GM19351 (cell line): ENCODE measurements at regions not wholly inside any gene's neighbourhood (a gene's known extent, or its start where the extent isn't known, plus 50 kb on each side); places are given as distances from the start of the nearest gene placed in this dataset.

Source experiments
- ATAC-seq: cut with Tn5 transposase; IDR thresholded peaks from one replicate; pipeline ENCODE4 v1.9.1; 2021; ENCODE audit warnings: mild to moderate bottlenecking, moderate library complexity; ENCODE audit not compliant: unreplicated experiment

GRCh38 chr20:7038029-7038428 lies 270.5 kb downstream of the BMP2 start:
- no peak for ATAC-seq

- ATAC-seq: no peak
Observed at GRCh38 chr20:7057611-7058010, 290.1 kb downstream of the BMP2 start.

GRCh38 chr20:7078804-7079203 lies 311.3 kb downstream of the BMP2 start:
- no peak for ATAC-seq

GRCh38 chr20:7080472-7080871 lies 313.0 kb downstream of the BMP2 start:
- ATAC-seq: no peak

GRCh38 chr20:7085467-7085866 lies 318.0 kb downstream of the BMP2 start:
- ATAC-seq: no peak

DNA sequence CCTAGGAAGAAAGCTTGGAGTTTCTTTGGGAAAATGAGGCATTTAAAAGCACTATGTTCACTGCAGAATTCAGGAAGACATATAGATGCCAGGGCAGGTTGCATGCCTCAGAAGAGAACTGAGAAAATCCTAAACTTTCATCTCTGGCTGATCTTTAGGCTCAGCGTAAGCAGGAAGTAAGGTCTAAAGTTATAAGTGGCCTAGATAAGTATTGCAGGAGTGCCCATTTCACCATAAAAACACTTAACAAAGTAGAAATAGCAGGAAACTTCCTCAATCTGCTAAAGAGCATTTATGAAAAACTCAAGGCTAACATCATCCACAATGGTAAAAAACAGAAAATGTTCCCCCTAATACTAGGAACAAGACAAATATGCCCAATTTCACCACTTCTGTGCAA lies 320.3 kb downstream of the BMP2 start:
- no peak for ATAC-seq

DNA sequence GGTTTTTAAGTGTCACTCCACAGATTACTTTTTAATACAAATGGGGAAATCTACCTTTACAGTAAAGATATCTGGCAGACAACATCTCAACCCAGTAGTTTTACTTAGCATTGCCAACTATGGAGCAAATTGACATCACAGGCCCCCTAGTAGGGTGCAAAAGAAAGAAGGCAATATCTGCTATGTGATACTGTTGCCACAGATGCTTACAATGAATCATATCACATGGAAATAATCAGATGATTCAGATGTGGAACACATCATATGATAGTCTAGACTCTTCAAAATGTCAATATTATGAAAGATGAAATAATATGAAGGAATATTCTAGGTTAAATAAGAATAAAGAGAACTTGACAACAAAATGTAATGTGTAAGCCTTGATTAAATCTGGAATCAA lies 322.5 kb downstream of the BMP2 start:
- no peak for ATAC-seq

DNA sequence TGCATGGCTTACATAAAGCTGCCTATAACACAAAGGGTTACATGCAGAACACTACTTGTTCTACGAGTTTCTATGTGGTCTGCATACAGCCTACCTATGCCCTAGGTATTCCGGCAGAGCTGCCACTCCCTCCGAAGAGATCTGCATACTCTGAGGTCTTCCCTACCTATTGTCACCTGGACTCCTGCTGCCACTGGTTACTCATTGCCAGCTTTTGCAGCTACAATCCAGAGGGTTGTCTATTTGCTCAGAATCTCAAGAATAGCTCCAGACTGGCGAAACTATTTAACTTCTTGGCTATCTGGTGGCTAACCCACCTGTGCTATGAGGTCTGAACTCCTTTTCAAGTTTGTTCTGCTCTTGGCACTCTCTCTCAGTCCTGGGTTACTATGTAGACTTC lies 323.3 kb downstream of the BMP2 start:
- ATAC-seq: no peak

DNA sequence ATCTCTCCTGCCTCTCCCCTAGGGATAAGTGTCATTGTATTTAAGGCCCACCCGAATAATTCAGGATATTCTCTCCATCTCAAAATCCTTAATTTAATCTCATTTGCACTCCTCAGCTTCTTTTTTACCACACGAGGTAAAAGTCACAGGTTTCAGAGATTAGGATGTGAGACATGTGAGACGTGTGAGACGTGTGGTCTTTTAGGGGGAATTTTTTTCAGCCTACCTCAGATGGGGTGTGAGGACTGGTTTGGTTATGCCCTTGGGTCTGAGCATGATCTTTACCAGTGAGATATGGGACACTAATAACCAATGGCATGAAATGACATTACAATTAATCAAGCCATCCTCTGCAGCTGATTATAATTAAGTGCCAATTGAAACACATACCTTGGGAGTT lies 324.2 kb downstream of the BMP2 start:
- ATAC-seq: no peak

DNA sequence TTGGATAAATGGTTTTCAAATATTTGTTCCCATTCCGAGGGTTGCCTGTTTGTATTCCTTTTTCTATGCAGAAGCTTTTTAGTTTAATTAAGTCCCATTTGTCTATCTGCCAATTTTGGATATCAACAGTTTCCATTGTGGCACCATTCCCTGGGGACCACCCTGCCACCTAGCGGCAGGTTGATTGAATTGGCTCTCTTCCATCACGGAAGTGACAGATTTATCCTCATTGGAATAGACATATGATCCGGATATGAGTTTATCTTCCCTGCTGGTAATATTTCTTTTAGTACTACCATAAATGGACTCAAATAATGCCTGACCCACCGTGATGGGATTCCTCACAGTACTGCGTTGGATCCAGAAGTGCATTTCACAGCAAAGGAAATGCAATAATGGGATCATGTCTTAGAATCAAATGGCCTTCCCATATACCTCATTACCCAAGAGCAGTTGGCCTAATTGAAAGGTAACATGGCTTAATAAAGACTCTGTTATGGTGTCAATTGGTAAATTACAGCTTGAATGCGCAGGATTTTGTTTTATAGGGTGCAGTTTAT lies 327.0 kb downstream of the BMP2 start:
- peak; percentile 65 for ATAC-seq

DNA sequence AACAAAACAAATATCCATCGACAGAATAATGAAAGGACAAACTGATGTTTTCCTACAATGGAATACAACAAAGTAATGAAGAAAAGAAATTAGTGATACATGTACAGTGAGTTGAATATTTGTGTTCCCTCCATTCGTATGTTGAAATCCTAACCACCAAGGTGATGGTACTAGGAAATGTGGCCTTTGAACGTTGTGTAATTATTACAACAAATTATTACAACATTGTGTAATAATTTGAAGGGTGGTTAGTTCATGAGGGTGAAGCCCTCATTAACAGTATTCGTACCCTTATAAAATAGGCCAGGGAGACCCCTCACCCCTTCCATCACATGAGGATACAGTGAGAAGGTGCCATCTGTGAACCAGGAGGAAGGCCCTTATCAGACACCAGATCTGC lies 339.4 kb downstream of the BMP2 start:
- no peak for ATAC-seq

DNA sequence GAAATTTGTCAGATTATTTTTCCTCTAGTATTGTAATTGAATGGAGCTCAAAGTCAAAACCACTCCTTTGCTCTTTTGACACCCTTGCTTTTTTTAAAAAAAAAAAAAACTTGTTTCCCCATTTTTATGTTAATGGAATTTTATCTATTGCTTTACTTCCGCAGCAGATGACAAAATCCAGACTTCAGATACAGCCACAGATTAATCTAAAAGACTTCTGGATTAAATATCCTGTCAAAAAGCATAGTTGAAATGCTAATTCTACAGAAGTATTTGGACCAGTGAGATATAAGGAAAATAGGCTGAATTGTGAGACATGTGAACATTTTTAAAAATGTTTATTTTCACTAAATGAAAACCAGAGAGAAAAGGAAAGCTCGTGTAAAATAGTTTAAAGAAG lies 341.4 kb downstream of the BMP2 start:
- ATAC-seq: no peak

DNA sequence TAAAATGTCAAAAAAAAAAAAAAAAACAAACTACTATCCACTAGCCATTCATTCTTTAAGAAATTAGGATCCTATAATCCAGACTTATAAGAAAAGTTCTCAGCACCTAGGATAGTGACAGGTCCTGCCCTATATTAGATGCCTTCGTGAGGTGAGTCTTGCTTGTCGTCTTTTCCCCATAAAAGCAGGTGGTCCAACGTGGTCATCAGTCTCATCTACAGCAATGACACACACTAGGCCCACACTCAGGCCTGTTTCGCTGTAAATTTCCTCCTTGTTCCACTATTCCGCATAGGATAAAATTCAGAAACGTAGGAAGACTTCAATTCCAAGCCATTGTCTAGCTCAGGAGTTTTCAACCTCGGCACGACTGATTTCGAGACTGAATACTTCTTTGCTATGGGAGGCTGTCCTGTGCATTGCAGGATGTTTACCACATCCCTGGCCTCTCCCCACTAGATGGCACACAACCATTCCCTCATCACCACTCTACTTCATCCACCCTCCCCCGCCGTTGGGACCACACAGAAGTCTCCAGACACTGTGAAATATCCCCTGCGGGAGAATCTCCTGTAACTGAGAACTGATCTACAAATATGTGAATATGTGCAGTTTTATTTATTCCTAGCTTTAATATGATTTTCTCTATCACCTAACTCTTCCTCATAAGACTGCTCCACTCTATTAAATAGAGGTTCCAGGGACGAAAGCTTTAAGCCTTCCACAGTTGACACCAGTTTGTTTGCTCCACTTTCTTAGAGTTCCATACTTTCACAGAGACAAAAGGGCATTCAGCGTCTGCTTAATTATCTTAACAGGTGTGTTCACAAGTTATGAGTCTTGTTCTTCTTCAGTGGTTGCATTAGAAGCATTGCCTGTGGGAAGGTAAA lies 346.3 kb downstream of the BMP2 start:
- ATAC-seq: no peak

DNA sequence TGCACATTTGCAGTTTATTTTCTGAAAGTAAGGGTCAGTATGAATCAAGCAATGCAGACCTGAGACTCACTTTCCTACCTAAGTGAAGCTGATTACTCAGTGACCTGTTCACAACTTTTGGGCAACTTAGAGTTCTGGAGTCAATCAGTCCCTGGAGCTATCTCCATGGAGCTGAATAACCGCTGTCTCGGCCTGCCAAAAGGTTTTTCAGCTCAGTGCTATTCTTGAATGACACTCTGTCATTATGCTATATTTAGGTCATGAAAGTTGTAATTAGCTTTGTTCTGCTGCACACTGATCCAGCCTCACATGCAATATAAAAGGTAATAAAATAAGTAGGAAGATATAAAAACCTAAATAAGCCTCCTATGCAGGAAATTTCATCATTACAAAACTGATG lies 356.0 kb downstream of the BMP2 start:
- no peak for ATAC-seq

- ATAC-seq: no peak
Observed at GRCh38 chr20:7124120-7124519, 356.6 kb downstream of the BMP2 start.

DNA sequence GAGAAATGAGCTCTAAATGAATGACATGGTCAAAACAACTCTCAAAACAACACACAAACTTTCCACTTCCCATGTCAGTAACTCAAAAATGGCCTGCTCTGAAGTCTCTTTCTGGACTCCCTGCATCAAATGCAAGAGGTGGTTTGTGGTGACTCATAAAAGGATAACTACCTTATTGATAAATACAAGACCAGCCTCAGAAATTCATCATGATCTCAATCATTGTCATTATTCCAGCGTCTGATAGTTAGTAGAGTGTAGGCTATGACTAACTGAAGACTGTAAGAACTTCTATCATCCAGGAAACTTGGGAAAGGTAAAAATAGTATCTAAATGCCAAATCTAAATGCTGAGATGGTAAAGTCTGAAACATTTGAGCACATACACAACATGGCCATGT lies 369.4 kb downstream of the BMP2 start:
- ATAC-seq: no peak

- no peak for ATAC-seq
Observed at GRCh38 chr20:7137395-7138151, 370.1 kb downstream of the BMP2 start.

DNA sequence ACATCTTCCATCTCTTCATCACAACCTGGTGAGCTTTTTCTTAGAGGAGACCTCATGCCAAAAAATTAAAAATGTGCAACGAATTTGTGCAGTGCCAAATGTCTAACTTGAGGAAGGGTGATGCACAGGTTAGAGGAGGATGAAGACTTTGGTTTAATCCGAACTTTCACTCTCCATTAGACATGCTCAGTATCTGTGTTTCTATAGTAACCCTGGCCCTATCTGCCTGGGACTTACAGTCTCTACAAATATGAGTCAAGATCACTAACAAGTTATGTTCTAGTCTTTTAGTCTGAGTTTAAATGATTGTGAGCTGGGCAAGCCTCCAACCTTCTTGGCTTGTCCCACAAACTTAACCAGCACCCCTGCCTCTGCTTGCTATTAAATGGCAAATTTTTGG lies 377.0 kb downstream of the BMP2 start:
- ATAC-seq: no peak

- ATAC-seq: no peak
Observed at GRCh38 chr20:7146552-7147219, 379.2 kb downstream of the BMP2 start.

GRCh38 chr20:7147220-7147601 lies 379.7 kb downstream of the BMP2 start:
- ATAC-seq: no peak

DNA sequence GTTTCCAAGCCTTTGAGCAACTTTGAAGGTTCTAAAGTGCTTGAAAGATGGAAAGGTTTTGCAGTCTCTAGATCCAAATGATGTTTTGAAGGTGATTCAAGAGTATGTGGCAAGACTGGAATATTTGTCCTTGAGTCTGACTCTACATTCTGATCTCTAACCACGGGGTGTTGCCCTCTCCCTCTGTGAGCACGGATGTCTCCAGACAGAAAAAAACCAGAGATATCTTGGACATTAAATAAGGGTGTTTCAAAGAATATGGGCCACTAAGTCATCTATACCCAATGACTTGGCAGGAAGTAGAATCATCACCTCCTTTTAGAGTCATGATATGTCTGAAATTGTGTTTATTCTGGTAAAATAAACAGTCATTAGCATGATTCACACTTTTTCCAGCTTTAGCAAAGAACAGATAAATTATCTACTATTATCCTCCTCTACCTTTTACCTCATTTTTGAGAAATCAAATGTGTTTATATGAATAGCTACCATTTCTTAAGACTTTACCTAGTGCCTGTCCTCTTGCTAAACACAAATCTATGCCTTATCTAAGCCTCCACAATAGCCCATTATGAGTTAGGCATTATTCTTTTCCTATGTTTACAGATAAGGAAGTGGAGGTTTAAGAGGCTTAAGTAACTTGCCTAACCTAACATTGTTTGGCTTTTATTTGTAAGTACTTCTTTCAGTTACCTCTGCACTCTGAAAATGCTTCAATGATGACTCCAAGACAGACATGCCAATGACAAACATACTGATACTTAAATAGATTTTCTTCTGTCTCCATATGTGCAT lies 384.4 kb downstream of the BMP2 start:
- ATAC-seq: no peak
